ENCODE measurements at regions not wholly inside any gene's neighbourhood (a gene's known extent, or its start where the extent isn't known, plus 50 kb on each side); places are given as distances from the start of the nearest gene placed in this dataset.

- TF ChIP-seq ZNF274 (IDR thresholded peaks at IDR 0.05; ENCODE audit: low read depth, low read length) (no peak), YY1 (IDR thresholded peaks at IDR 0.05; ENCODE audit: insufficient read depth, insufficient read length) (no peak)
Measured at GRCh38 chr6:71114986-71115385, 158.1 kb upstream of the B3GAT2 start.

Measured in NT2/D1 (cell line).